ENCODE measurements at regions not wholly inside any gene's neighbourhood (a gene's known extent, or its start where the extent isn't known, plus 50 kb on each side); places are given as distances from the start of the nearest gene placed in this dataset.

GRCh38 chr9:107727086-107727780, 237.7 kb upstream of the KLF4 start:
- Histone ChIP-seq H3K56ac (ENCODE audit: extremely low read depth, insufficient read depth, low read length) (peak overlapping the region; percentile 62; the same call in 1 of the 2 replicates), H3K9me3 (ENCODE audit: control insufficient read depth, insufficient read depth, low read length) (no peaks in the 10 kb centered on the region), H3K18ac (ENCODE audit: low read depth, low read length) (peak overlapping the region; percentile 70), H3K4me3 (ENCODE audit: insufficient read depth, low read depth, low read length) (no peak overlapping the region), H3K9ac (ENCODE audit: low read depth, low read length) (no peak overlapping the region), H3K79me1 (ENCODE audit: low read depth in 1 of 2, low read length in 2 of 2) (no peaks in the 10 kb centered on the region), H2BK120ac (ENCODE audit: low read depth, low read length) (peak overlapping the region; percentile 91), H4K20me1 (ENCODE audit: insufficient read depth, low read length) (no peaks in the 10 kb centered on the region), H3K27me3 (ENCODE audit: control insufficient read depth, insufficient read depth, low read length) (no peaks in the 10 kb centered on the region), H2AK5ac (ENCODE audit: low read depth, low read length) (peak overlapping the region; percentile 62; the same call in 1 of the 2 replicates), H4K91ac (ENCODE audit: insufficient read depth, low read depth, low read length) (peak overlapping the region; percentile 84), H3K27ac (ENCODE audit: insufficient read depth, low read length) (peak overlapping the region; percentile 64; the same call in 1 of the 2 replicates), H3K23ac (ENCODE audit: low read depth, low read length) (peak overlapping the region; percentile 64), H3K4me1 (ENCODE audit: control insufficient read depth, insufficient read depth, low read length) (peaks cover 5% of the 10 kb centered on the region), H3K9me1 (ENCODE audit: insufficient read depth, low read length) (0 out of 2 replicates have a peak, but pooled peaks cover 6% of the 10 kb centered on the region), H3K4me2 (ENCODE audit: low read depth, low read length) (peak overlapping the region; percentile 7; the same call in 1 of the 2 replicates), H3K36me3 (ENCODE audit: control insufficient read depth, insufficient read depth, low read length) (no peaks in the 10 kb centered on the region), H4K8ac (ENCODE audit: low read depth in 2 of 2, low read length in 2 of 2) (peak overlapping the region; percentile 84 to 87), H2BK20ac (ENCODE audit: low read depth, low read length) (peak overlapping the region; percentile 96), H4K5ac (ENCODE audit: low read depth, low read length) (peak overlapping the region; percentile 74), H3K14ac (replicated peaks; ENCODE audit: low read depth, low read length) (peak overlapping the region; percentile 81), H3K4ac (ENCODE audit: low read depth, low read length) (peak overlapping the region; percentile 91), H2BK15ac (ENCODE audit: low read depth, low read length) (peak overlapping the region; percentile 77; the same call in 1 of the 3 replicates), H2BK5ac (ENCODE audit: low read depth, low read length, poor library complexity, severe bottlenecking) (peak overlapping the region; percentile 82), H2AFZ (replicated peaks; ENCODE audit: low read length, poor library complexity) (peak overlapping the region; percentile 89), H2AK9ac (replicated peaks; ENCODE audit: low read depth, low read length, poor library complexity) (peak overlapping the region; percentile 20)
- ChIA-PET POLR2A (ENCODE audit: unreplicated experiment) (interaction anchor here (0.5 to 0.7 kb wide), 2 partner anchors 770 to 863 kb away, joined by 3 read pairs; no protein-coding TSS in a partner anchor), CTCF (interaction anchor here (0.6 to 0.7 kb wide), 2 partner anchors 44 to 72 kb away, joined by 3 to 5 read pairs; no protein-coding TSS in a partner anchor)
- WGBS, 2 experiments (ENCODE audit: extremely low coverage in 2 of 2, insufficient read length in 1 of 2) = 20 to 90% methylated on average over 1 of the region's 5 CpGs
- ATAC-seq (ENCODE audit: low read depth) (peak; percentile 73), DNase-seq (peak; percentile 49)
- BruUV-seq (replicated peaks) = no TSS peak
- dilution Hi-C loops (cut with HindIII; ENCODE audit: low sequenced_read_pairs, unreplicated experiment) = no loop called here
- TF ChIP-seq RCOR1 (IDR thresholded peaks at IDR 0.05; ENCODE audit: insufficient replicate concordance, low read length) (no peak), MAZ (IDR thresholded peaks at IDR 0.05; ENCODE audit: borderline replicate concordance, low read depth, low read length) (no peak), MXI1 (IDR thresholded peaks at IDR 0.05; ENCODE audit: borderline replicate concordance, low read depth, low read length) (no peak), CTCF (conservative IDR thresholded peaks at IDR 0.05; ENCODE audit: low read depth, low read length) (no peak), POLR2A (IDR thresholded peaks at IDR 0.05; ENCODE audit: low read depth, low read length) (no peak), FOS (IDR thresholded peaks at IDR 0.05; ENCODE audit: low read depth, low read length) (no peak; the same call in 1 of the 2 replicates), BHLHE40 (IDR thresholded peaks at IDR 0.05; ENCODE audit: low read depth, low read length) (no peak), RAD21 (IDR thresholded peaks at IDR 0.05; ENCODE audit: low read length) (no peak), NFE2L2 (IDR thresholded peaks at IDR 0.05; ENCODE audit: low read depth, low read length) (no peak), RFX5 (IDR thresholded peaks at IDR 0.05; ENCODE audit: low read depth, low read length) (no peak), CEBPB (IDR thresholded peaks at IDR 0.05; ENCODE audit: low read depth, low read length) (no peak), SMC3 (IDR thresholded peaks at IDR 0.05; ENCODE audit: low read depth, low read length) (no peak), CHD1 (IDR thresholded peaks at IDR 0.05; ENCODE audit: low read depth, low read length) (no peak), MAFK (IDR thresholded peaks at IDR 0.05; ENCODE audit: low read depth, low read length) (no peak)
- TF ChIP-seq, protein P1, sequence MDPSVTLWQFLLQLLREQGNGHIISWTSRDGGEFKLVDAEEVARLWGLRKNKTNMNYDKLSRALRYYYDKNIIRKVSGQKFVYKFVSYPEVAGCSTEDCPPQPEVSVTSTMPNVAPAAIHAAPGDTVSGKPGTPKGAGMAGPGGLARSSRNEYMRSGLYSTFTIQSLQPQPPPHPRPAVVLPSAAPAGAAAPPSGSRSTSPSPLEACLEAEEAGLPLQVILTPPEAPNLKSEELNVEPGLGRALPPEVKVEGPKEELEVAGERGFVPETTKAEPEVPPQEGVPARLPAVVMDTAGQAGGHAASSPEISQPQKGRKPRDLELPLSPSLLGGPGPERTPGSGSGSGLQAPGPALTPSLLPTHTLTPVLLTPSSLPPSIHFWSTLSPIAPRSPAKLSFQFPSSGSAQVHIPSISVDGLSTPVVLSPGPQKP (IDR thresholded peaks at IDR 0.05; ENCODE audit: borderline replicate concordance, low read depth, low read length) = no peak
- intact Hi-C loops (cut with micrococcal nuclease) = no loop called here
- in situ Hi-C loops (cut with MboI; ENCODE audit: low sequenced_read_pairs) = loop anchor here (25.0 kb wide), 2 partner anchors 835 to 840 kb away; no protein-coding TSS in a partner anchor
